NCI-H2107 treated with DMSO at 0.1 percent for 48 hours (cell line): ENCODE measurements at regions not wholly inside any gene's neighbourhood (a gene's known extent, or its start where the extent isn't known, plus 50 kb on each side); places are given as distances from the start of the nearest gene placed in this dataset.

ENCODE experiments used
- DNase-seq: peaks from one replicate; lab custom pipeline; 2025; ENCODE audit not compliant: unreplicated experiment; lab: John Stamatoyannopoulos, UW

DNA sequence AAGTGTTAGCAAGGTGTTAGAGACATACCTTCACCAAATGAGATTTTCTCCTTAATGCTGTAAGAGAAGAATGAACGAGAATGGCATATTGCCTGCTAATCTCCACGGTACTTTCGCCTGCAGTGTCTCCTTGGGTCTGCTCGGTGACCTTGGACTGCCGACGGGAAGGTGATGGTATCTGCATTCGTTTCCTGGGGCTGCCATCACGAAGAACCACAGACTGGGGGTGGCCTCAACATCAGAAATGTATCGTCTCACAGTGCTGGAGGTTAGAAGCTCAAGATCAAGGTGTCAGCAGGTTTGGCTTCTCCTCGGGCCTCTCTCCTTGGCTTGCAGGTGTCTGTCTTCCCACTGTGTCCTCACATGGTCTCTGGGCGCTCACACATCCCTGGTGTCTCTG lies 86.3 kb upstream of the TNRC6C start:
- DNase-seq: no peak

DNA sequence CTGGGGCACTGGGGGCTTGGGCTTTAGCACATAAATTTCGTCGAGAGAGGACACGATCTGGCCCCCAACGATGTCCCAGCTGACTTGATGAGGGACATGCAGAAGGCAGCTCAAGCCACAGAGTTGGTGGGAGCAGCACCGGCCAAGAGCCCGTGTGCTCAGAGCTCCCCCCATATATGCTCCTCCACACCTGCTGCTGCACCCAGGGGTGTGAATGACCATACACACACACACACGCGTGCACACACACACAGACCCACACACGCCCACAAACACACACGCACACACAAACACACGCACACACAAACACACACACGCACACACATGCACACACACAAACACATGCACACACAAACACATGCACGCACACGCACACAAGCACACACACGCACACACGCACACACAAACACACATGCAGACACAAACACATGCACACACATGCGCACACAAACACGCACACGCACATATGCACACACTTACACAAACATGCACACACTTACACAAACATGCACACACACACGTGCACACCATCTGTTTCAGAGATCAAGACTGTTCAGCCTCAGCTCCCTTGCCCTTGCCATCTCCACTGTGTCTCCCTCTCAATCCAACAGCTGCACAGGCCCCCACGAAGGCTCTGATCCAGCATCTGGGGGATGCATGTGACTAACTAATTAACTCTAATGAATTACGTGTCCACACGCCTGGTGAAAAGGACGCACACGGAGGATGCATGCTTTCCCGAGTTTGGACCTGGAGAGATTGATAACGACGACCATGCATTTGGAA lies 85.6 kb upstream of the TNRC6C start:
- DNase-seq: no peak

DNA sequence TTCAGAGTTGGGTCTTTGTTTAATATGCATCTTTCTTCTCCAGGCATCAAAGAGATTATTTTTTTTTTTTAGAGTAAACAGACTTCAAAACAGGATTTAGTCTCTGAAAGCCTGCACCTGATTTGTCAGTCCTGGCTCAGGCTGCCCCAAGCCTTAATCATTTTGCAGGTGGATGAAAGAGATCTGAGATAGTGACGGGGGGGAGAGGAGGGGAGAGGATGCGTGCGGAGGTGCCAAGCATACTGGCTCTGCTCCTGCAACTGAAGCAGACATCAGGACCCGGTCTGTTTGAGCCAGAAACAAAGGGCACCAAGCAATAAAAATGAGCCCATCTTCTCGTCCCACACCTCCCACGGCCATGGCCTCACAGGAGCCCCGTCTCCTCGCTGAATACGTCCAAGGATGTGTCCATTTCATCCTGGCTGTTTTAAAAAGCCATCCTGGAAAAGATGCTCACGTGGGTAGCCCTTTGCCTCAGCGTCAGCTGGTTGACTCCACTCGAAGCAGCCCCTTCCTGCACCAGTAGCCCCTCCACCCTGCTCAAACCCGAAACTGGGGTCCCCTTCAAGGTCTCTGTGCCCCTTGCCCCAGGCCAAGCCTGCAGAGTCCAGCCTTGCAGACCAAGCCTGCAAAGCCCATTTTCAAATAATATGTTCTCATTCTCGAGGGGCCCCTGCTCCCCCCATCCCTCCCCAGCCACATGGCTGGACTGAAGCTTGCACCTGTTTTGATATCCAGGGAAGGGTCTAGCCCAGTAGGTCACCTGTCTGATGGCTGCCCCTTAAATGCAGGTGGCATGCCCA lies 84.8 kb upstream of the TNRC6C start:
- no peak for DNase-seq

DNA sequence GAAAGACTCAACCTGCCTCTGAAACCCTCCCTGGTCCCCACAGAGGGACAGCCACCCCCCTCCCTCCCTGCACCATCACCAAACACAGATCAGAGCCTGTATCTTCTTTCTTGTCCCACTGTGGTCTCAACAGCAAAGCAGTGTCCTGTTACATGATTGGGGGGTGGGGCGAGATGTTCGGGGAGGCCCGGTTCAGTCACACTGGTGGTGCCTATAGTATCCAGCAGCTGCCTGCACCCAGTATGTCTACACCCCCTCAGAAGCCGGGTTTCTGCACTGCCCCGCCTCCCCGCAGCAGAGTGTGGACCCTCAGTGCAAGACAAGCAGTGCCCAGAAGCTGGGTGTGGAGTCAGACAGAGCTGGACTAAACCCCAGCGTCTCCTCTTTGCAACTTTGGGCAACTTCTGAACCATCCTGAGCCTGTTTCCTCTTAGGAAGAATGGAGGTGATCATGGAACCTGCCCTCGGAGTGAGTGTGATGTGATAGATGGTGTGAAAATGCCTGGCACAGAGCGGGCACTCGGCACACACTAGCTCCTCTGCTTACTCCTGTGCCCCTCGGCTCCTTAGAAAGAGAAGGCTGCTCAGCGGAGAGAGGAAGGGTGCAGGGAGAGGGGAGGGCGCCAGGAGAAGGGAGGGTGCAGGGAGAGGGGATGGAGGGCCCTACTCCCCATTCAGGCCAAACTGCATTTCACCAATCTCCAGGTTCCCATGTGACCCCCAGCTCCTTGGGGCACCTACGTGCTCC lies 84.0 kb upstream of the TNRC6C start:
- no peak for DNase-seq

DNA sequence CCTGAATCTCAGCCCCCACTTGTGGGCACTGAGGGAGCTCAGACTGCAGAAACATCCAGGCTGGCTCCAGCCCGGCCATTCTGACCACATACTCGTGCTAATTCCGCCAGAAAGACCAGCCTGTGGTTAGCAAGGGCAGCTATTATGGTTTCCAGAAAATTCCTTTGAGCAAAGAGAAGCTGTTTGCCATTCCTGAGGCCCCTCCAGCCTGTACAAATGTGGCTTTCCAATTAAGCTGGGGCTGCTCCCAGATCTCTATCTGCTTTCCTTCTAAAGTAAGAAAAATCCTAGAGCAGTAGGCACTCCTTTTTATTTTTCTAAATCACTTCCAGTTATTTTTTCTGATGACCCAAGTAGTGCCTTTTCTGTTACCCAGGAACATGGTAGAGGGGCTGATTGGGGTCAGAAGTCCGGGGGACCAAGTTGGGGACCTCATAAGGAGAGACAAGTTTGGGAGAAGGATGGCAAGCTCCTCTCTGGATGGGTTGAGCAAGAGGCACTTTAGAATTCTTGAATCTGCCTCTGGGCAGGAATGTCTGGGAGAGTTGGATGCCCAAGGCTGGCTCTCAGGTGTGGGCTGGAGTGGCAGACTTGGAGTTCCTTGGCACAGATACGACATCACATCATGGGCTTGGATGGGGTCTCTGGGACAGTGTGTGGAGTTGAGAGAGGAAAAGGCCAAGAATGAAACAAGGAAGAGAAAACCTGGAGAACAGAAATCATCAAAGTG lies 83.3 kb upstream of the TNRC6C start:
- DNase-seq: no peak

DNA sequence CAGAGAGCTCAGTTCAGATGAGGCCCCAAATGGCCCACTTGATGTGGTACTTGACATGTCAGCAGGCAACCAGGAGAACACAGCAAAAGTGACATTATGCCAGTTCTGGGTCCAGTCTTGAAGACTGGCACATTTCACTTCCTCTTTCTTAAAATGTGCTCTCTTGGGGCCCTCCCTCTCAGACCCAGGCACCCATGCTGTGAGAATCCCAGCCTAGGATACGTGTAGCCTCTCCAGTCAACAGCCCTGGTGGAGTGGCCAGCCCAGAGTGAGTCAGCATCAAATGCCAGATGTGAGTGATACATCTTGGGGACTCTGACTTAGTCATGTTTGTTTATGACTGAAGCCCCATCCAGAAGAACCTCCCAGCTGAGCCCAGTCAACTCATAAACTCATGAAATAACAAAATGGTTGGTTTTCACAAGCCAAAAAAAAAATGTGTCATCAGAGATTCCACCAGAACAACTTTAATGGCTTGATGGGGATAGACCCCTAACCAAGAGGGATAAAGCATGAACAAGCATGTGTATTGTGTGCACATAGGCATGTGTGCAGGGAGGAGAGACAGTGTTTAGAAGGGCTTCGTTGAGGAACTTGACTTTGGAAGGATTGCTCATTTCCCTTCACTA lies 82.5 kb upstream of the TNRC6C start:
- DNase-seq: no peak

DNA sequence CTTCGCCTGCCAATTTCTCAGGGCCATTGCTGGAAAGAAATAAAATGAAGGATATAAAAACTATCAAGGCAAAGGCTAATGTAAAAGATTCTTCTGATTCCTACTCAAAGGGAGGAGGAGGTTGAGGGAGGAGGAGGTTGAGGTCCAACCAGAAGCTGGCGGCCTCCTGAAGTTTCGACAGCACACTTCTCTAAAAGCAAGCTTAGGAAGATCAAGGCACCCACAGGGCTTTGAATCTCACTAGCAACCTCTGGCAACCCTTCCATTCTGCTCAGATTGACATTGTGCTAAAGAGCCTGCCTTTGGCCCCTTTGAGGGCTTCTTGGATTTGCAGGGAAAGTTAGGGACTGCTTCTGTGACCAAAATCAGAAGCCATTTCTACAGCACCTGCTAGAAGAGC lies 81.5 kb upstream of the TNRC6C start:
- no peak for DNase-seq

DNA sequence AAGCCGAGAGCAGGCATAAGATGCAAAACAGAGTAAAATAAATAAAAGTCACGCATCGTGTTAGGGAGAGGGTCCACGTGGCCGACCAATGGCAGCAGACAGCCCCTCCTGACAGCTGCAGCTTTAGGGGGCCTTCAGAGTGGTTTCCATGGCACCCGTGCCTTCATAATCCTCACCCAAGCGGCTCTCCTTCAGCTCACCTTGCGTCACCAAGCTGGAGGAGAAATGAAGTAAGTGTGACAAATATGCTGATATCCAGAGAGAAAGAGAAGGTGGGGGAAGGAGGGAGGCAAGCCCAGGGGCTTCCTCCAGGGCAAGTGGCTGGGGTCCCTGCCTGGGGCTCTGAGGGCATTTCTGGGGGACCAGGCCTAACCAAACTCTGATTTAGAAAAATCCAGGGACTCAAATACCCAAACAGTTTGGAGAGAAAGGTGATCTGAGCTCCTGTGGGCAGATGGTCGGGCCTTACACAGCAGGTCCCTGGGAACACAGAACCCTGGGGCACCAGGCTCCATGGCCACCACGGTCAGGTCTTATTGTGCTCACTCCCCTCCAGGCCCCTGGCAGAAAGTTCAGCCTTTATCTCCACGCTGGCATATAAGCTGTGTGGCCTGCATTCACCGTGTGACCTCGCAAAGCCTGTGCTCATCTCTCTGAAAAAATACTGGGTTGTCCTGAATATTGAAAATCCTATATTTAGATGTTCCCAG lies 80.7 kb upstream of the TNRC6C start:
- no peak for DNase-seq

DNA sequence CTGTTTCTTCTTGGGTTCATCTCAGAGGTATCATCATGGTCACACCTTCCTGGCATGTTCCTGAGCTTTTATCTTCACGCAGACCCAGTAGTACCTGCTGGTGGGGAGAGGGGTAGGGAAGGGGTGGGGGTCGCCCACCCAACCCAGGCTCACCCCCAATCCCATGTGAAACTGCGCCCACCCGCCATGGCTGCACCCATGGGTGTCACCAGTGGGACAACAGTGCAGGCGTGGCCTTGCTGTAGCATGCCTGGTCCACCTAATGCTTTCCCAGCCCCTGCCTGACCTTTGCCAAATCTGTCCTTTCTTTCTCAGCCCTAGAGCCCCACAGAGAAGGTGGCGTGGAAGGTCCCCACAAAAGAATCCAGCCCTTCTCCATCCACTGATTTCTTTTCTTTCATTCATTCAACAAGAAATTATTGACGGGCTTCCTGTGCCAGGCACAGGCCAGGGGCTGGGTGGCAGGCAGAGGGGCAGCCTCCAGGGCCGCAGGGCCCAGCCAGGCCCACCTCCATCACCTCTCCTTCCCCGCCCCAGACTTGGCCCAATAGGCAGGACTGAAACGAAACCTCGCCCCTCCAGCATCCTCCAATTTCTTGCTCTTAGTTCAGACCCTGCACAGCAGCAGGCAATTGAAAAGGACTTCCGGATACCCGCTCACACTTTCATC lies 79.1 kb upstream of the TNRC6C start:
- no peak for DNase-seq

DNA sequence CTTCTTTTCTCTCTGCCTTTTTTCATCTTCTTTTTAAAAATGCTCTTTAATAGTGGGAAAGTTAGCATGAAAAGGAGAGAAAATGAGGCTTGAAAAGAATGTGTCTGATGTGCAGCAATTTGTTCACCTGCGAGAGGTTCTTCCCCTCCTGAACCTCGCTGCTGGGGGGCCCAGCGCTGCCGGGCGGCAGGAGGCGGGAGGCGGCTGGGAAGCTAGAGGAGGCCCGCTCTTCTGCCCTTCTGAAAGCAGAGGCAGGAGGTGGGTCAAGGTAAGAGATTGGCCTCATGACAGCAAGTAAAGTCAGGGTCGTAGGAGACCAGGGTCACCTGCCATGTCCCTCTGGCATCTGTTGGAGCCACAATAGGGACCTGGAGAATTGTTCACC lies 78.6 kb upstream of the TNRC6C start:
- no peak for DNase-seq

DNA sequence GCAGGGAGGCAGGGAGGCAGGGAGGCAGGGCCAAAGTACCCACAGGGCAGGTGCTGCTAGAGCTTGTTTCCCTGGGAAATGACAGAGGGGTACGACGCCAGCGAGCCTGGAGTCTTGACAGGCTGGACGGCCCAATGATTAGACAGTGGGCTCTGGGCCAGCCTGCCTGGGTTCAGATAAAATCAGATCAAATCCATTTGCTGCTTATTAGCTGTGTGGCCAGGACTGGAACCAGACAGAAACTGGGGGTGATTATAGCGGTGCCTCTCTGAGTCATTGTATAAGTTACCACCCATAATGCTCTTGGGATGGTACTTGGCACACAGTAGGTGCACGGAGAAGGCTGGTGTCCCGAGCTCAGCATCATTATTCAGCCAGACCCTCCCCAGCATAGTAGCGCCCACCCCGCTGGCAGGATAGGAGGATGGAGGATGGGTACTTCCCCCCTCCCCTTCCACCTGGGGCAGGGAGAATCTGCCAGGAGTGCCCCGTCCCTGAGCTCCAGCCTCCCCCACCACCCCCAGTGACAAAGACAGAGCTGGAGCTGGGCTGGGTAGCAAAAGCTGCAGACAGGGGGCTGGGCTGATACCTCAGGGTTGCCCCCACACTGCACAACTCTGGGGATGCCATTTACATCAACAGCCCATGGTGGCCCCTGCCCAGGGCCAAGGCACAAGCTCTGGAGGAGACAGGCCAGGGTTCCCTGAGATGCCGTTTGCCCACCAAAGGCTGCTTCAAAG lies 77.6 kb upstream of the TNRC6C start:
- no peak for DNase-seq

DNA sequence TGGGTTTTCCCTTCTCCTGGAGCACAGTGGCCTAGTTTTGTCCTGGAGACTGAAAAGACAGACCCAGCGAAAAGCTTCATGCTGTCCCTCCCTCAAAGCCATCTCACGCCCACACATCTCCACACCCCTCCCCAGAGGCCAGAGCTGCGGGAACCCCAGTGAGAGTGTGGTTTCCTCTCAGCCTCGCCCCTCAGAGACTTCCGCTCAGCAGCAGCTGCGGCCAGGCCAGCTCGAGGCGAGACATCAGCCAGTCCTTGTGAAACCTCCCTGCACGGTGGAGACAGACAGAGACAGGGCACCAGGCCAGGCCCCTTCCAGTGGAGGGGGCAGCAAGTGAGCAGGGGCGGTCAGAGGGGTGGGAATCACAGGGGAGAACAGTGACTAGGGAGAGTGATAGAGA lies 77.0 kb upstream of the TNRC6C start:
- DNase-seq: peak; percentile 43

DNA sequence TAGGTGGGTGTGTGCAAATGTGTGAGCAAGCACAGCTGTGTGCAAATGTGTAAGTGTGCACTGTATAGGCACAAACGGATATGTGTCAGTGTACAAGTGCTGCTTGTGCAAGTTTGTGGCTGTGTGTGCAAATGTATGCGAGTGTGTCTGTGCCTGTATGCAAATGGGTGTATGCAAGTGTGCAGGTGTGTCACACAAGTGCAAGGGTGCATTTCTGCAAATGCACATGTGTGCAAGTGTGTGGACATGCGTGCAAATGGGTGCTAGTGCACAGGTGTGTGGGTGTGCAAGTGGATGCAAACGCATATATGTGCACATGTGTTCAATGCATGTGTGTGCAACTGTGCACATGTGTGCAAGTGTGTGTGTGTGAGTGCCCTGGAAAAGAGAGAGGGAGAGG lies 76.5 kb upstream of the TNRC6C start:
- no peak for DNase-seq

DNA sequence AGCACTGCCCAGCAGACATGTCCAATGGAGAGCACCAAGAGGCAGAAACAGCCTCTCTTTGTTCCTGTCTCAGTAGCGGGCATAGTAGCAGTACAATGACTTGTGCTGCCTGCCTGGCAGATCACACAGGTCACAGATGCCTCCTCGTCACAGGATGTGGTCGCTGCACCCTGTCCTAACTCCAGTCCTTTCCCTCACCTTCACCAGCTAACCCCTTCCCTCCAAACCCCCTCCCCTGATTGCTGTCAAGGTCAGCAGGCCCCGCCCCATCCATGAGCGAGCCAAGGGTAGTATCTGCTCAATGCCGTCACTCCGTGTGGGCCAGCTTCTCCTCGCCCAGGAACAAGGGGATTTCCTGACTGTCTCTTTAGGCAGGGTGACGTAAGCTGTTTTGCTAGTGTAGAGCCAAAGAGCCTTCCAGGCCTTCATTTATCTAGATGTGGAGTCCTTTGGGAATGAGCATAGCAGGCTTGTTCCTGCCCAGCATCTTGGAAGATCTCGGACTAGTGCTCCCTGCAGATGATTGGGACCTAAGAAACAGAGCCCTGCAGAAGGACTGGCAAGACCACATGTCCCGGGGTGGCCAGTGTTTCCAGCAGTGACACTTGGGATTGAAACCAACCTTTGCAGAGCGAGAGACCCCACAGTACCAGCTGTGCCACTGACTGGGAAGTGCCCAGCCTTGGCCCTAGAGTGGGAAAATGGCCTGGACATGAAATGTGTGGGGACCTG lies 75.9 kb upstream of the TNRC6C start:
- DNase-seq: no peak

DNA sequence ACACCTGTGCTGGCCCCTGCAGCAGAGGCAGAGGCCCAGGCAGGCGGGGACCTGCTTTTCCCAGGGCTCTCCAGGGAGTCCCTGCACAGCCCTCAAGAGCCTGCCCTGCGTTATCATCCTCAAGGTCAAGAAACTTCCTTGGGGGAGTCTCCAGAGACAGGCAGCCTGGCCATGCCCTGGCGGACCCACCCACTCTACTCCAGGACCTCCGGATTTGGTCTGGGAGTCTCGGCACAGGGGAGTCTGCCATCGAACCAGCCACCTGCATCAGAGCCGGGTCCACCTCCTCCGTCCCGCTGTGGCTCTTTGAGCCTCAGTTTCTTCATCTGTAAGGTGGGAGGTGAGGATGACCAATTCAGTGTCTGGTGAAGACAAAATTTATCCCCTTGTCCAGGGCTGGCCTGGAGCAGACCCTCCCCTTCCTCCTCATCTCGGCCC lies 75.3 kb upstream of the TNRC6C start:
- no peak for DNase-seq

DNA sequence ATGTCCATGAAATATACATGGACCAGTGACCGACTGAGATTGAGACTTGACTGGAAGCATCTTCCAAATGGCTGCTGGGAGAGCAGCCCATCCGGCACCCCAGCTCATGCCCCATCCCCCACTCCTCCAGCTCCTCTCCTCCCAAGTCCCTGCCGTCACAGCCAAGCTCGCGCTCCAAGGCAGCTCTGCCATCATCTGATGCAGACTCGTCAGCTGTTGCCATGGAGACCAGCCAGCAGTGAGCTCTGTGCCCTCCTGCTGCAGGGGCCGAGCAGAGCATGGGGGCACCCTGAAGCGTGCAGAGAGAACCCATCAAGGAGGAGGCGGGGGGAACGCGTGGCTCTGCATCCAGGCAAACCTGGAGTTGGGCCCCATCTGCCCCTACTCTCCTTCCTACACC lies 74.5 kb upstream of the TNRC6C start:
- DNase-seq: no peak

DNA sequence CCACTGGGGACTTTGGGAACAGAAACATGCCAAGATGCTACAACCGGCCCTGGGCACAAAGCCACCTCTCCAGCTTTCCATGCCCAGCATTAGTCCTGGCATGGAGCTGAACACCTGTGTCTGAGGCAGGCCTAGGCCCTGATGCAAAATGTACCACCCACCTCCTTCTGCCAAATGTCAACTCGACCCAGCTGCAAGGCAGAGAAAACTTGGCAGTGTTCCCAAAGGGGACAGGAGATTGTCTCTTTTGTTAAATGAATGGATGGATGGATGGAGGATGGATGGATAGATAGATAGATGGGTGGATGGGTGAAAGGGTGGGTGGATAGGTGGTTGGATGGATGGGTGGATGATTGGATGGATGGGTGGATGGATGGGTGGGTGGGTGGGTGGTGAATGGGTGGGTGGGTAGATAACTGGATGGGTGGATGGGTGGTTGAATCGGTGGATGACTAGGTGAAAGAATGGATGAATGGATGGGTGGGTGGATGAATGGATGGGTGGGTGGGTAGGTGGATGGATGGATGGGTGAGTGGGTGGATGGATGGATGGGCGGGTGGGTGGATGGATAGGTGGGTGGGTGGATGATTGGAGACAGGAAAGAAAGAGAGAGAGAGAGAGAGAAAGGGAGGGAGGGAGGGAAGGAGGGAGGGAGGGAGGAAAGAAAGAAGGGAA lies 73.4 kb upstream of the TNRC6C start:
- DNase-seq: no peak
